ENCODE measurements at regions not wholly inside any gene's neighbourhood (a gene's known extent, or its start where the extent isn't known, plus 50 kb on each side); places are given as distances from the start of the nearest gene placed in this dataset.

GRCh38 chr13:110774490-110774889, 61.0 kb downstream of the ING1 start:
- TF ChIP-seq CTCF (conservative IDR thresholded peaks at IDR 0.05): no peak
- no peak for TF ChIP-seq ZFX (IDR thresholded peaks at IDR 0.05)

All from C4-2B (cell line).